Breast epithelium (tissue), 4 donors: ENCODE measurements at regions not wholly inside any gene's neighbourhood (a gene's known extent, or its start where the extent isn't known, plus 50 kb on each side); places are given as distances from the start of the nearest gene placed in this dataset.

Experiments
- DNase-seq, 2 donors: peaks; one replicate each; pipeline ENCODE4 v3.0.0-alpha.2; 2019; ENCODE audit warnings: low spot score in 2 of 2
- H3K27ac ChIP-seq, 2 donors: fragments of 200-600 bp; sonication (generic) in 1 of 2; one replicate each; pipeline ENCODE4 v1.5.1; 2016 to 2019; ENCODE audit warnings: mild to moderate bottlenecking in 1 of 2
- H3K27me3 ChIP-seq, 2 donors: fragments of 200-600 bp; sonication (generic) in 1 of 2; one replicate each; pipeline versions ENCODE4 v1.5.1 to v1.6.0; 2017 to 2019; ENCODE audit warnings: control low read depth in 1 of 2, mild to moderate bottlenecking in 1 of 2
- H3K36me3 ChIP-seq: fragments of 200-600 bp; one replicate; pipeline ENCODE4 v1.5.1; 2019
- H3K4me1 ChIP-seq, 2 donors: fragments of 200-600 bp; sonication (generic); one replicate each; pipeline ENCODE4 v1.5.1; 2016 to 2019; ENCODE audit warnings: control low read depth in 1 of 2
- H3K4me3 ChIP-seq, 3 donors: fragments of 200-600 bp; sonication (generic); 1 replicate in 2 of 3; 2 replicates in 1 of 3; pipeline ENCODE4 v1.5.1; 2016 to 2019; ENCODE audit warnings: mild to moderate bottlenecking in 3 of 3, moderate library complexity in 2 of 3
- H3K9me3 ChIP-seq, 2 donors: fragments of 200-600 bp; sonication (generic) in 1 of 2; one replicate each; pipeline ENCODE4 v1.5.1; 2016 to 2019; ENCODE audit warnings: control low read depth in 1 of 2
- CTCF ChIP-seq, 3 donors: fragments of 450-650 bp; IDR thresholded peaks; one replicate each; pipeline ENCODE4 v1.5.1; 2016 to 2017; ENCODE audit warnings: antibody characterized with exemption in 3 of 3, mild to moderate bottlenecking in 3 of 3, moderate library complexity in 3 of 3
- POLR2A ChIP-seq: fragments of 450-650 bp; IDR thresholded peaks from one replicate; pipeline ENCODE4 v1.6.1; 2016; ENCODE audit warnings: antibody characterized with exemption, mild to moderate bottlenecking, moderate library complexity
- POLR2AphosphoS5 ChIP-seq, 3 donors: sonication (generic); formaldehyde crosslinking; IDR thresholded peaks; one replicate each; pipeline ENCODE4 v1.6.1; 2017; ENCODE audit warnings: antibody characterized with exemption in 3 of 3
- intact Hi-C: fragments of 100-400 bp; cut with DNase I; formaldehyde crosslinking; loops from one replicate; pipeline ENCODE4 v1.15.1; 2023; ENCODE audit warnings: low total_unique reads

DNA sequence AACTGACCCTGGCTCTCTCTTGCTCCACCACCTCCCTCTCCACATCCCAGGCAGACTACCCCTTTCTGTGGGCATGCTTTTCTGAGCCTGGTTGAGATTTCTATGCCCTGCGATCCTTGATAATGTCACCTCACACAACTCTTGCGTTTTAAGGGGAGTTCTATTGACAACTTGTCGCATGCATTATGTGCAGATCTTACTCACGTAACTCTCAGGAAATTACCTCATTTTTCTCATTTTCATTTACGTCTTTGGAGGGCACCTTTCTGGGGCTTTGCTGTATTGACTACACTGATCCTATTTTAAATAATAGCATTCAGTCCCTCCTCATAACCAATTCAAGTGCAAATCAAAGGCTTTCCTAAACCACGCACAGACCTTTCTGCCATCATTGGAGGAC lies 140.4 kb upstream of the WWC1 start:
- no peak for TF ChIP-seq POLR2A
- no peak for TF ChIP-seq CTCF (IDR thresholded peaks at IDR 0.05)
- no peak for TF ChIP-seq POLR2AphosphoS5 (IDR thresholded peaks at IDR 0.05)
- H3K27me3 ChIP-seq, result no peaks in the 10 kb centered on the region
- no peak for DNase-seq
- H3K4me1 ChIP-seq, result no peaks in the 10 kb centered on the region
- H3K9me3 ChIP-seq, result no peaks in the 10 kb centered on the region
- H3K36me3 ChIP-seq, result no peaks in the 10 kb centered on the region
- H3K4me3 ChIP-seq, result no peak overlapping the region
- no peak overlapping the region for H3K27ac ChIP-seq
- intact Hi-C loops, result no loop called here

- no peak for TF ChIP-seq POLR2A
- TF ChIP-seq POLR2AphosphoS5 (IDR thresholded peaks at IDR 0.05), result no peak
- no peak for TF ChIP-seq CTCF (IDR thresholded peaks at IDR 0.05)
Observed at GRCh38 chr5:168152660-168153059, 138.8 kb upstream of the WWC1 start.

DNA sequence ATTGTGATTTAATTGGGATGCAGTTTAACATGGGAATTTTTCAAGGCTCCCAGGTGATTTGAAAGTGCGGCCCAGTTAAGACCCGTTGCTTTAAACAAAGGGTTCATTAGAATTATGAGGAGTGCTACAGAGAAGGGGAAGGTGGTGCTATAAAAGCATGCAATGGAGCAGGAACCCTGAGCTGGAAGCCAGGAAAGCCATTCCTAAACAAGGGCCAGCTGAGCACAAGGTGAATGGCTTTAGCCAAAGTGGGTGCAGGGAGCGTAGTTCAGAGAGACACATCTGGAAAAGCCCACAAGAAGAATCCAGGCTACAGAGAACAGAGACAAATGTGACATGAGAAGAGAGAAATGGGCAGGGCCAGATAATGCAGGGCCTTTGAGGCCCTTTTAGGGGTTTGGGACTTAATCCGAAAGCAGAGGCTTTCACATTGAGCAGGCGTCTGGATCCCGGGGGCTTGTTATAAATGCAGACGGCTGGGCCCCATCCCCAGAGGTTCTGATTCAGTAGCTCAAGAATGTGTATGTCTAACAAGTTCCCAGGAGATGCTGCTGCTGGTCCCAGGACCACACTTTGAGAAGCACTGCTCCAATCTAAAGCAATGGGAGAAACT lies 138.1 kb upstream of the WWC1 start:
- no peaks in the 10 kb centered on the region for H3K4me1 ChIP-seq
- intact Hi-C loops, result no loop called here
- DNase-seq, result no peak
- no peaks in the 10 kb centered on the region for H3K36me3 ChIP-seq
- TF ChIP-seq CTCF (IDR thresholded peaks at IDR 0.05) (no peak), POLR2AphosphoS5 (IDR thresholded peaks at IDR 0.05) (no peak), POLR2A (no peak)
- H3K27ac ChIP-seq, result no peak overlapping the region
- H3K4me3 ChIP-seq, result no peak overlapping the region
- H3K27me3 ChIP-seq, result no peaks in the 10 kb centered on the region
- H3K9me3 ChIP-seq, result no peaks in the 10 kb centered on the region

More at GRCh38 chr5:168152660-168153059, 138.8 kb upstream of the WWC1 start:
- Histone ChIP-seq H3K4me3 (no peak overlapping the region), H3K36me3 (no peaks in the 10 kb centered on the region), H3K4me1 (no peaks in the 10 kb centered on the region), H3K9me3 (no peaks in the 10 kb centered on the region), H3K27me3 (no peaks in the 10 kb centered on the region), H3K27ac (no peak overlapping the region)
- no peak for DNase-seq
- intact Hi-C loops, result no loop called here

DNA sequence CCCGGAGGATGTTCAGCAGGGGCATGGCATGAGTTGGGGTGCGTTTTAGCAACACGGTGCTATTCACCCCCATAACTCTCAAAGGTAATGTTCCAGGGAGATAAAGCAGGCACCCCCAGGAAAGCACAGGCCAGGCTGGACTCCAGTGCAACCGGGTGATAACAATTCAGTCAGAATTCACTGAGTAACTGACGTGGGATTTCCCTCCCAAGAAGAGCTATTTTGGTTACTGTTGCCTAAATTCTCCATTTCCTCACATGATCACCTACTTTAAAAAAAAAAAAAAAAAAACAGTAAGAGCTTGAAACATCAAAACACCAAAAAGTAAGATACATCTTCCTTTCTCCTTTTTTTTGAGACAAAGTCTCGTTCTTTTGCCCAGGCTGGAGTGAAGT lies 137.6 kb upstream of the WWC1 start:
- Histone ChIP-seq H3K27me3 (no peaks in the 10 kb centered on the region), H3K4me1 (no peaks in the 10 kb centered on the region), H3K4me3 (no peak overlapping the region), H3K9me3 (no peaks in the 10 kb centered on the region), H3K27ac (no peak overlapping the region), H3K36me3 (no peaks in the 10 kb centered on the region)
- intact Hi-C loops, result no loop called here
- TF ChIP-seq POLR2A (no peak), POLR2AphosphoS5 (IDR thresholded peaks at IDR 0.05) (no peak), CTCF (IDR thresholded peaks at IDR 0.05) (no peak)
- no peak for DNase-seq

DNA sequence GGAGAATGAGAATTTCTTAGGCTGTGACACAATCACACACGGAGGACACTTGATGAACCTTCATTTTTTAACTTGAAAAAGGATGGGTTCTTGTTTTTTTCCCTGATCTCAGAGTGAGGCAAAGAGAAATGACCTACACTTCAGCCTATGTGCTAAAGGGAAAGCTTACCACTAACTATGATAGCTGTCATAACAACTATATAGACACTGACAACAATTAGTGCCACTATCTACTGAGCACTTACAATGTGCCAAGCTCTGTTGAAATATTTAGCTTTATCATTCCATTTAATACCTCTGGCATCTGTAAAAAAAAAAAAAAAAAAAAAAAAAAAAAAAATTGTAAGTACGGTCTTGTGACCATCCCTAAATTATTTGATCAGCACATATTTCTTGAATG lies 135.9 kb upstream of the WWC1 start:
- Histone ChIP-seq H3K36me3 (no peaks in the 10 kb centered on the region), H3K4me3 (no peak overlapping the region), H3K4me1 (no peaks in the 10 kb centered on the region), H3K27me3 (no peaks in the 10 kb centered on the region), H3K9me3 (no peaks in the 10 kb centered on the region), H3K27ac (no peak overlapping the region)
- intact Hi-C loops, result no loop called here
- DNase-seq, result no peak
- TF ChIP-seq POLR2AphosphoS5 (IDR thresholded peaks at IDR 0.05) (no peak), CTCF (IDR thresholded peaks at IDR 0.05) (no peak), POLR2A (no peak)
